ENCODE measurements at regions not wholly inside any gene's neighbourhood (a gene's known extent, or its start where the extent isn't known, plus 50 kb on each side); places are given as distances from the start of the nearest gene placed in this dataset.

DNA sequence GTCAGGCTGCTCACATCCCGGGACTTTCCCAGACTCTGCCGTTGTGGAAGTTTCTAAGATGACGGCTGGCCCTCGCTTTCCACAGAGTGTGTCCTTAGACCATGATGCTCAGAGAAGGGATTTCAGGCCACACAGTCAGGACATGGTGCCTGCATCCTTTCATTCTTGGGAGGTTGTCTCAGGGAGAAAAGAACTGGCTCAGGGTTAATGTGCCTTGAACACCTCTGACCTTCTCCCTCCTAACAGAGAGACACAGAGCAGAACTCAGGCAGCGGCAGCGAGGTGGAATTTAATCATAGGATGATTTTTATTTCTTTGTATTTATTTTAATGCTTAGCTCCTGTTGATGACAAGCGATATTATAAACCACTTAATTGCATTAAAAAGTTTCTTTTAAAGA is 96.9 kb upstream of the ATP2B2 start:
- Mint-ChIP-seq H3K27me3 (peaks cover 13% of the 10 kb centered on the region), H3K36me3 (no peaks in the 10 kb centered on the region), H3K4me3 (no peak overlapping the region), H3K9me3 (no peaks in the 10 kb centered on the region), H3K27ac (no peak overlapping the region), H3K4me1 (peaks cover 34% of the 10 kb centered on the region)

DNA sequence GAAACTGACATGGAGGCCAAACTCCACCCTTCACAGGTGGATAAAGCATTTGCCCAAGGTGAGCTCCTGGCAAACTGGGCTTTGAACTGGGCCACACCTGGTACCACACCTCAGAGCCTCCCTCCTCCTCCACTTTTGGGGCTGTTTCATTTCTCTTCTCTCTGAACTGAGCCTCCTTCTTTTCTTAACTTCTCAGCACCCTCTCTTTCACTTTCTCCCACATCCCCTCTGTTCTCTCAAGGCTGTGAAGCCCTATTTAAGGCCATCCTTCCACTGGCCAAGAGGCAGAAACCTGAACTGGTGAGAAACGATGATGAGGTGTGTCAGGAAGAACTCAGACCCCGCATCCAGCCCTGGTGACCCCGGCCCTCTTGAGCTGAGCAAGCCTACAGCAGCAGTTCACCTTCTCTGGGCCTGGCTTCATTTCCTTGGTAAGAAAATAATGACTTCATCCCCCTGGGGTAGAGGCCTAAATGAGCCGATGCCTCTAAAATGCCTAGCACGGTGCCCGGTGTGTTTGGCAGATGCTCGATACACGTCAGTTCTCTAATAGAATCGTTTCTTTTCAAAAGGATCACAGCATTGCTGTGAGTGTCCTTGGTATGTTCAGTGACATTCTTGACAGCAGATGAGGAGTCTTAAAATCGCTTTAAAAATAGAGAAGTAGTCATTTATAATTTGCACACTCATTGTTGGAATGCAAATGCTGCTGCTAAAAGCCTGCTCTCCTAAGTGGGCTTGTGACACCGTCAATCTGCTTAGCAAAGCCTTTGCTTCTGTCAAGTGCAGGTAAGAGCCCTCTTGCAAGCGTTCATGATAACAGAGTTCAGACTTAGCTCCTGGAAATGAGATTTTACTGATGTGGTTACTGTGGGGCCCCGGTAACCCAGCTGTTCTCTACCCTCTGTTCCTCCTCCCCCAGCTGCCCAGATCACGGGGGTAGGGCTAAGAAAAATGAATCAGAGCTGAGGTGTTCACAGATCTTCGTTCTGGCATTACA is 97.7 kb upstream of the ATP2B2 start:
- no peaks in the 10 kb centered on the region for H3K9me3 Mint-ChIP-seq
- H3K4me1 Mint-ChIP-seq = peaks cover 34% of the 10 kb centered on the region
- no peaks in the 10 kb centered on the region for H3K36me3 Mint-ChIP-seq
- peak overlapping the region; percentile 36 for H3K27ac Mint-ChIP-seq
- peak overlapping the region; percentile 67 for H3K4me3 Mint-ChIP-seq
- H3K27me3 Mint-ChIP-seq = peaks cover 9% of the 10 kb centered on the region

DNA sequence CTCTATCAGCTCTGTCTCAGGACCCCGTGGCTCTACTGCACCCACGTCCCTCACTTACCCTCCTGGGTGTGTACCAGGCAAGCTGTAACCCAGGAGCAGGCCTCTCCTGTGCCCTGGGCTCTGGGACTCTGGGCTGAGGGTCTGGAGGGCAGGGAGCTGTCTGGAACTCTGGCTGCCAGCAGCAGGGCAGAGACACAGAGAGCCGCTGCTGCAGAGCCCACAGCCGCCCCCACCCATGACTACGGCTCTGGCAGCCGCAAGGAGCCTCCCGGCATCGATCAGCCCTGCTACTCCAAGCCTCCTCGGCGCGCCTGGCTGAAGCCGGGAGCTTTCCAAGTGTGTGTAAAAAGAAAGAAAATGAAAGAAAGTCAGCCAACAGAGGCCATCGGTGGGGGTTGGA is 103.7 kb upstream of the ATP2B2 start:
- Mint-ChIP-seq H3K4me3 (no peak overlapping the region), H3K4me1 (peaks cover 10% of the 10 kb centered on the region), H3K27ac (no peak overlapping the region), H3K9me3 (peaks cover 9% of the 10 kb centered on the region), H3K36me3 (peaks cover 5% of the 10 kb centered on the region), H3K27me3 (peaks cover 12% of the 10 kb centered on the region)

DNA sequence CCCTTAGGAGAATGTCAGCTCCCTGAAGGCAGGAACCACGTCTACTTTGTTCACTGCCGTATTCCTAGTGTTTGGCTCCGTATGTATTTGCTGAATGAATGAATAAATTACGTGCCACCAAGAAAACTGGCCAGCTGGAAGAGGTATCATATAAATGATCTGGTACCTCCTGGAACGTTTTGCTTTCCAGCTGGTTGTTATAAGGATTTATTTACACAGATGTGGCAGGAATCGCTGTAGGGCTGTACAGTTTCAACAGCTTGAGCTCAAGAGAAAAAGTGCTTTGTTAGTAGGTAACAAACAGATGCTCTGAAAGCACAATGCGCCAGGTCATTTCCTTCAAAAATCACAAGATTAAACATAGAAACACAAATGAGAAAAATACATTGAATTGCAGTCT is 108.8 kb upstream of the ATP2B2 start:
- Mint-ChIP-seq H3K36me3 (peaks cover 5% of the 10 kb centered on the region), H3K27me3 (peaks cover 17% of the 10 kb centered on the region), H3K4me1 (no peaks in the 10 kb centered on the region), H3K27ac (no peak overlapping the region), H3K9me3 (peaks cover 9% of the 10 kb centered on the region), H3K4me3 (no peak overlapping the region)

DNA sequence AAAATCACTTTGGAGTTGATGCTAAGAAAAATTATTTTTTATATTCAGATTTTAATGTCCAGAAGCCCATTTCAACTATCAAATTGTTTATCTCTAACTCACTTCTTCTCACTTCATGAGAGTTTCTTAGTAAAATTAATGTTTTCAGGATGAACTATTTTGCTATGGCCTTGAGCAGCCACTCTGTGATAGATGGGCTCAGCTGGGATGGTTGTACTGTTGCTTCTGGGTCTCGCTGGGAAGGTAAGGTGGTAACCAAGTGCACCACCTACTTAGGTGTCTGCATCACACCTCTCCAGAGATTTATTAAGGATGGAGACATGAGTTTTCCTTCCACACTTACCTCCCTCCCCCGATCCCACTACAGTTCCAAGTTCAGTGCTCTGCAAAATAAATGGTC is 110.3 kb upstream of the ATP2B2 start:
- Mint-ChIP-seq H3K36me3 (peaks cover 5% of the 10 kb centered on the region), H3K9me3 (peaks cover 9% of the 10 kb centered on the region), H3K27ac (no peak overlapping the region), H3K27me3 (peaks cover 17% of the 10 kb centered on the region), H3K4me3 (no peak overlapping the region), H3K4me1 (no peaks in the 10 kb centered on the region)

DNA sequence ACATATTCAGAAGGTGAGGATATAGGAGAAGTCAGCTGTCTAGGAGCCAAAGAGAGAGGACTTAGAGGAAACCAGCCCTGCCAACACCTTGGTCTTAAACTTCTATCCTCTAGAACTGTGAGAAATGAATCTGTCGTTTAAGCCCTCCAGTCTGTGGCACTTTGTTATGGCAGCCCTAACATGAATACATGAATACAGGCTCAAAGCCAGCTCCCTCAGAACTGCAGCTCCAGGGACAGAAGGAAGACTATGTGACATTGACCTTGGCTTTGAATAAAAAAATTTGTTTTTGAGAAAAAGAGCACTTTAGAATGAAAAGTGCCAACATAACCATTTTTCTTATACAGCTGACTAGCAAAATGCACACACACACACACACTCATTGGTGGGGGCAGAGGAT is 110.9 kb upstream of the ATP2B2 start:
- peaks cover 17% of the 10 kb centered on the region for H3K27me3 Mint-ChIP-seq
- H3K4me1 Mint-ChIP-seq = no peaks in the 10 kb centered on the region
- no peak overlapping the region for H3K27ac Mint-ChIP-seq
- H3K9me3 Mint-ChIP-seq = peaks cover 9% of the 10 kb centered on the region
- no peak overlapping the region for H3K4me3 Mint-ChIP-seq
- peaks cover 5% of the 10 kb centered on the region for H3K36me3 Mint-ChIP-seq

DNA sequence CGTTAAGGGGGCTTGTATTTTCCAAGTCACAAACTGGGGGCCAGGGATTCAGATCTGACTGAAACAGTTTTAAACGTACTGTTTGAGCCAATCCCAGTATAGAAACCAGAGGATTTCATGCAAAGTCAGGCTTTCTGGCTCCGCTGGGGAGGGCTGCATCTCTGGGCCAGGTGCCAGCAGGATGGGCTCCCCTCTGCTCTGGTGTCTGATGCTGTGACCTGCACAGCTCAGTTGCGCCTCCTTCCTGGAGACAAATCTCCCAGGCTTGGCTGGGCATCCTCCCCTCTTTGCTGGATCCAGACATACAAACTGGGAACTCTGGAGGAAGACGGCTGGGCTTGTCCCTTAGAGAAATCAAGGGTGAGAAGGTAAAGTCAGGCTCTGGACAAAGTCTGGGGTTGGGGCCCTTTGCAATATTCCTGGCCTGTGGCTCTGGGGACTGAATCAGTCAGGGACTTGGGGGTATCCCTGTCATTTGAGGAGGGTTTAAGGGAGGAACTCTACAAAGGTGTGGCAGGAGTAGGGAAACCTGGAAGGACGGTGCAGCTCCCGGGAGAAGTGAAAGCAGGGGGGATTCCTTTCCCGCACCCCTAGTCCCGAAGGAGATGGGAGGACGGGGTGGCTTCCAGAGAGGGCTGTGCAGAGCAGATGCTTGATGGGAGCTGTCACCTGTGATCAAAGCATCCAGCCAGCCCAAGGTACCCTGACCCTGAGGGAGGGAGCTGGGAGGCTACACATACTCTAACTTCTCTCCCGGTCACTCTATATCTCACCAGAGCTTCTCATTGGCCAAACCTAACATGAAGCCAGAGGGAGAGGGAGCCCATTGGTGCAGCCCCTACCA is 114.8 kb upstream of the ATP2B2 start:
- no peak overlapping the region for H3K4me3 Mint-ChIP-seq
- H3K36me3 Mint-ChIP-seq = no peaks in the 10 kb centered on the region
- peaks cover 4% of the 10 kb centered on the region for H3K27me3 Mint-ChIP-seq
- no peak overlapping the region for H3K27ac Mint-ChIP-seq
- no peaks in the 10 kb centered on the region for H3K9me3 Mint-ChIP-seq
- H3K4me1 Mint-ChIP-seq = no peaks in the 10 kb centered on the region

DNA sequence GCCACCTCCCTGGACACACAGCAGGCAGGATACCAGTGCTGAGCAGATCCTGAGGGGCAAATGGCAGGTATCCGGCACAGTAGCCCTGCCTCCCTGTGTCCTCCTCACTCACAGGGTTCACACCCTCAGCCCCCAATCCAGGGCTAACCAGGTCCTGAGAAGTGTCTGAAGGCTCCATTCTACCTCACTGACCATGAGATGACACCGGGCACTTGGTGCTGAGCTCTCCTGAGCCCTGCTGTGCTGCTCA is 115.4 kb upstream of the ATP2B2 start:
- Mint-ChIP-seq H3K9me3 (no peaks in the 10 kb centered on the region), H3K4me1 (no peaks in the 10 kb centered on the region), H3K36me3 (no peaks in the 10 kb centered on the region), H3K27ac (no peak overlapping the region), H3K27me3 (peaks cover 4% of the 10 kb centered on the region), H3K4me3 (no peak overlapping the region)

DNA sequence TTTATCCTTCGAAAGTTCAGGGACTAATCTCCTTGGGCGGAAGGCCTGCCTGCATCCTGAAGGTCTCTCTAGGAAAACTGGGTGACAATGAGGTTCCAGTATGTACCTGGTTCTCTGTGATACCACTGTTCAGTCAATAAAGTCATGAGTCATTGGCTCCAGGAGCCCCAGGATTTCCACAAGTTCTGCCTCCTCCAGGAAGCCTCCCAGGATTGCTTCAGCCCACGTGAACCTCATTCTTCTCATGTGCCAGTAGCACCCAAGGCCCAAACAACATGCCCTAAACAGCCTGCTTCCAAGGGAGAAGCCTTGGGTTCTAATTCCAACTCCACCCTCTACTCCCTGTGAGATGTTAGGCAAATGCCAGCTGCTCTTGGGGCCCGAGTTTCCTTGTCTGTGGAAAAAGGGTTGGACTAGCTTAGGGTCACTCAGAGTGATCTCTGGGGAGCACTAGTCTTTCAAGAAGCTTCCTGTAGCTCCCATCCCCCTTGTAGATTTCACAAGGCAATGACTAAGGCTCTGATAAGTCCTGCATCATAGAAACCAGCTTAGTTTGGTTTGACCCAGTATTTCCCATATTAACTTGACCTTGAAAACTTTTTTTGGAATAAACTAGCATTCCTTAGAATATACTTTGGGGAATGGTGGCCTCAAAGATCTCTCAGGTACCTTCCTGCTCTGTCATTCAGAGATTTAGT is 118.3 kb upstream of the ATP2B2 start:
- Mint-ChIP-seq H3K4me3 (no peak overlapping the region), H3K27ac (no peak overlapping the region), H3K9me3 (no peaks in the 10 kb centered on the region), H3K27me3 (peaks cover 2% of the 10 kb centered on the region), H3K36me3 (no peaks in the 10 kb centered on the region), H3K4me1 (no peaks in the 10 kb centered on the region)

DNA sequence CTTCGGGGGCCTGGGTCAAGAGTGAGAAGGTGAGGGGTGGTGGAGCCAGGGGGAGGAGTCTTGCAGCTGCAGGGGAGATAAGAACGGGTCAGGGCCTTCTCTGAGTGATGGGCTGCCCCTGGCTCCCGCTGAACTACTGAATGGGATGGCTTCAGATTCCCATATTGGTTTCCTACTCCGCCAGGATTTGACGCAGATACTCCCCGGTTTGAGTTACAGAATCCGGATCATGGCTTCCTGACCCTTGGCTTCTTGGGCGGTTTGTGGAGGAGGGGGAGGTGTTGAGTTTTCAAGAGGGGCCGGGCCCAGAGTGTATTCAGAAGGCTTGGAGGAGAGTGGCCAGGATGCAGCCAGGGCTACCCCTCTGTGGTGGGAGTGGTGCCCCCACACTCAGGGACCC is 119.9 kb upstream of the ATP2B2 start:
- H3K27ac Mint-ChIP-seq = no peak overlapping the region
- H3K27me3 Mint-ChIP-seq = peaks cover 2% of the 10 kb centered on the region
- no peaks in the 10 kb centered on the region for H3K4me1 Mint-ChIP-seq
- H3K9me3 Mint-ChIP-seq = no peaks in the 10 kb centered on the region
- H3K36me3 Mint-ChIP-seq = no peaks in the 10 kb centered on the region
- H3K4me3 Mint-ChIP-seq = no peak overlapping the region

DNA sequence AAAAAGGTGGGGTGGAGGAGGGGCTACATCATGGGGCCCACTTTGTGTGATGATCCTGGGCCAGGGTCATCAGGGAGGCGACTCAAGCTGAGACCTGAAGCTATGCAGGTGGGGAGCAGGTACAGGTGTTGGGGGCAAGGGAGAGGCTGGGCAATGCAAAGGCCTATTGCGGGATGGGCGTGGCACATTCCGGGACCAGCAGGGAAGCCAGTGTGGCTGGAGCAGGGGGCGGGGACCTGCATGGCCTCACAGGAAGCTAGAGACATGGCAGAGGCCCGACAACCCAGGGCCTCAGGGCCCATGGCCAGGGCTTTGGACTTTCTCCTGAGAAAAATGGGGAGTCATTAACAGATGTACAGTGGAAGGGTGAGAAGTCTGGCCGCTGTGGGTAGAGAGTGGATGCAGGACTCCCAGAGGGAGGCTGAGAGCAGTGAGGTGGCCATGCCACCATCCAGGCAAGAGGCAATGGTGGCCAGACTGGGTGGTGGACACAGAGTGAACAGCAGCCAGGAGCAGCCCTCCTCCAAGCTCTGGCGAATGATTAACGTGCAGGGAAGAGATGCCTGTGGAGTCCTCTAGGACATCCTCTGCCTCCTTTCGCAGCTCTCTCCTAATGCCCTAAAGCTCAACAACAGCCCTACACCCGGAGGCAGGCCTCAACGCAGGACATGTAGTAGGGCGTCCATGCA is 122.6 kb upstream of the ATP2B2 start:
- Mint-ChIP-seq H3K9me3 (no peaks in the 10 kb centered on the region), H3K4me3 (no peak overlapping the region), H3K36me3 (no peaks in the 10 kb centered on the region), H3K27ac (peak overlapping the region; percentile 52), H3K27me3 (no peaks in the 10 kb centered on the region), H3K4me1 (no peaks in the 10 kb centered on the region)

DNA sequence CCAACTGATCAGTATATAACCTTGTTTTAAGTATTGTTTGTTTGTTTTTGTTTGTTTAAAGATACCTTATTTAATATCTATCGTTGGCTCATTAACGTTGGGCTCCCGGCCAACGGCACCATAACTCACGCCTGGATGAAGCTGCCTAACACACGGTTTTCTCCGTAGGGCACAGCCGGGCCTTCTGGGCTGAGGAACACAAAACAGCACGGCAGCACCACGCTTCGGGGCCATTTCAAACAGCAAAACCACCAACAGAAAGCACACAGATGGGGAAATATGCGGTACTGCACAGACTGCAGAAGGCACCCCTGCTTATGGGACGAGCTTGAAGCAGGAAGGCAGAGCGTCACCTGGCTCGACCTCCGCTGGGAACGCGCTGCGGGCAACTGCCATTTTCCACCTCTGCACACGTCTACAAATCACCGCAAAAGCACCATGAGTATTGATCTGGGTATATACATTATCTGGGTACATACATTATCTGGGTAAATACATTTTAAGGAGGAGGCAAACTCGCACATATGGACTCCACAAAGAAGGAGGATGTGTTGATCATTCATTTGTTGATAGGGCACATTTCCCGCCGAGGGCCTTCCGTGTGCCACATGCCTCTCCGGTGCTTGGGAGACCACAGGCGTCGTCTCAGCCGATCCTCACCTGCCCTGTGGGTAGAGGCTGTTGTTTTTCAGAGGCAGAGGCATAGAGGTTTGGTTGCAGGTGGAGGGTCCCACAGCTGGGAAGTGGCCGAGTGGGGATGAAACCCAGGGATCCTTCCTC is 123.7 kb upstream of the ATP2B2 start:
- Mint-ChIP-seq H3K27me3 (no peaks in the 10 kb centered on the region), H3K4me1 (no peaks in the 10 kb centered on the region), H3K9me3 (no peaks in the 10 kb centered on the region), H3K27ac (no peak overlapping the region), H3K4me3 (no peak overlapping the region), H3K36me3 (no peaks in the 10 kb centered on the region)

DNA sequence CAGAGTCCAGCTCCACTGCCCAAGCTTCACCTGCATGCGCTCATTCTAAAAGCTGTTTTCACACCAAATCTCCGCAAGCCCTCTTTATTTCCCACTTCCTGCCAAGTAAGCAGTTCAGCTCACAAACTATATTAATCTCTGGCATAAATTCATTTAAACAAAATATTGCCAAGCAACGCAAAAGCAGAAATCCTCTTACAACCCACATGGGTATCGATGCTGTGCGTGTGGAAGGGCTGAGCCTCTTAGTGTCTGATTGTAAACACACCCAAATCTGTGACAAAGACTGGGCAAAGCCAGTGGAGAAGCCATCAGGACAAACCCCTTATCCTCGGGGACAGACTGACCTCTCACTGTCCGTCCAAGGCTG is 124.3 kb upstream of the ATP2B2 start:
- no peaks in the 10 kb centered on the region for H3K9me3 Mint-ChIP-seq
- no peaks in the 10 kb centered on the region for H3K36me3 Mint-ChIP-seq
- no peak overlapping the region for H3K4me3 Mint-ChIP-seq
- no peaks in the 10 kb centered on the region for H3K27me3 Mint-ChIP-seq
- H3K4me1 Mint-ChIP-seq = no peaks in the 10 kb centered on the region
- H3K27ac Mint-ChIP-seq = no peak overlapping the region

DNA sequence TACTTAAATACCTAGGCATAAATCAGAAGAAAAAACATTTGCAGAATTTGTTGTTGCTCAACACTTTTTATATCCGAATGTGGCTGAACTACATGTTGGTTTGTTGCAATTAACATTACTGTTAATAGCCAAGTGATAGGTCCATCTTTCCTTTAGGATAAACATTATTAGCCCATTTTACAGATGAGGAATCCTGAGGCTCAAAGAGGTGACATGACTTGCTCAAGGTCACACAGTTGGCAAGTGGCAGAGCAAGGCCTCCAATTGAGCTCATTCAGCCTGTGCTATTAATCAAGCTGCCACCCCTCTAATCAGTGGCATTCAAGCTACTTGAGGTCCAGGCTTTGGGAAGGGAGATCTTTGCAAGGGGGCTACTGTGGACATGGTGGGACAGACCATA is 125.8 kb upstream of the ATP2B2 start:
- no peaks in the 10 kb centered on the region for H3K36me3 Mint-ChIP-seq
- H3K27me3 Mint-ChIP-seq = no peaks in the 10 kb centered on the region
- no peaks in the 10 kb centered on the region for H3K4me1 Mint-ChIP-seq
- no peak overlapping the region for H3K4me3 Mint-ChIP-seq
- no peaks in the 10 kb centered on the region for H3K9me3 Mint-ChIP-seq
- H3K27ac Mint-ChIP-seq = no peak overlapping the region

DNA sequence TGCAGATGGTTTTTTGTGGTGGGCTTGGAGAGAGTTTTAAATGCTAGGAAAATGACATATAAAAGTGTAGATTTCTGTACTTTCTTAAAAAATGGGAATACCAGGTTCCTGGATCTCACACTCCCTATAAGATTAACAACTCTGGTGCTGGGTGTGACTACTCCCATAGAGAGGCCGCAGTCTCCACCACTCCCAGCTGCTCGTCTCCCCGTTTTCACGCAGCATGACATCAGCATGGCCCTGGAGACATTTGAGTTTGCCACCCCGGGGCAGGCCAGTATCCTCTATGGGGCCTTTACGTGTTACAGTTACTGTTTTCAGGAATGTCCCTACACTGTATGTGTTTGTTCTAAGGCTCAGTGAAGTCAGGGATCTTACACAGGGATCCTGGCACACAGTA is 126.7 kb upstream of the ATP2B2 start:
- H3K36me3 Mint-ChIP-seq = no peaks in the 10 kb centered on the region
- H3K27ac Mint-ChIP-seq = no peak overlapping the region
- no peak overlapping the region for H3K4me3 Mint-ChIP-seq
- peaks cover under 1% of the 10 kb centered on the region for H3K9me3 Mint-ChIP-seq
- H3K27me3 Mint-ChIP-seq = no peaks in the 10 kb centered on the region
- no peaks in the 10 kb centered on the region for H3K4me1 Mint-ChIP-seq

Measured in activated naive CD4-positive, alpha-beta T cell treated with anti-CD3 and anti-CD28 coated beads, Interleukin-2, amount 50 U/mL, for 24 hours (primary cell).